Endothelial cell of umbilical vein (primary cell): ENCODE measurements at regions not wholly inside any gene's neighbourhood (a gene's known extent, or its start where the extent isn't known, plus 50 kb on each side); places are given as distances from the start of the nearest gene placed in this dataset.

ENCODE experiments used
- BruUV-seq: library from RNA; stranded (reverse); fragments of 400-500 nt; replicated peaks from 2 replicates; lab custom pipeline; 2021; lab: Mats Ljungman, UMichigan
- CTCF ChIA-PET: fragments of 300-600, 350-600 bp; sonication (Branson Sonifier 250); formaldehyde crosslinking; loops from one replicate; lab custom pipeline; 2021; ENCODE audit warnings: antibody characterized with exemption, inconsistent platforms; lab: Charles Lee
- POLR2A ChIA-PET: fragments of 300-600, 350-600 bp; sonication (Branson Sonifier 250); formaldehyde crosslinking; loops from one replicate; lab custom pipeline; 2021; ENCODE audit warnings: antibody characterized with exemption, inconsistent platforms; lab: Charles Lee
- DNase-seq: peaks from one replicate; pipeline ENCODE4 v3.0.0-alpha.2; 2011; ENCODE audit warnings: low read depth, low spot score
- FAIRE-seq: peaks from 2 replicates; lab custom pipeline; 2011; peaks lifted over from hg19 to GRCh38; lab: Jason Lieb, UNC
- H2AFZ ChIP-seq: 2 replicates; pipeline ENCODE4 v1.6.0; 2012; ENCODE audit warnings: low read depth, low read length, control low read depth, inconsistent platforms
- H3K27ac ChIP-seq: 2 replicates; pipeline ENCODE4 v1.5.1; 2011; ENCODE audit warnings: low read depth, mild to moderate bottlenecking, control low read depth, low read length, moderate library complexity; ENCODE audit not compliant: insufficient read depth
- H3K27me3 ChIP-seq, 2 experiments: 2 replicates each; pipeline versions ENCODE4 v1.6.0 to v1.6.1; 2011; ENCODE audit warnings: low read length in 2 of 2, mixed read lengths in 1 of 2; ENCODE audit not compliant: control insufficient read depth in 2 of 2, insufficient read depth in 2 of 2
- H3K36me3 ChIP-seq, 2 experiments: 2 replicates in 1 of 2; 3 replicates in 1 of 2; pipeline ENCODE4 v1.5.1; 2011; ENCODE audit warnings: low read length in 2 of 2, mild to moderate bottlenecking in 1 of 2, moderate library complexity in 1 of 2; ENCODE audit not compliant: control insufficient read depth in 2 of 2, insufficient read depth in 2 of 2; ENCODE audit errors: extremely low read depth in 1 of 2
- H3K4me1 ChIP-seq: 3 replicates; pipeline ENCODE4 v1.5.1; 2011; ENCODE audit warnings: mild to moderate bottlenecking, low read length; ENCODE audit not compliant: control insufficient read depth, insufficient read depth; ENCODE audit errors: extremely low read depth
- H3K4me2 ChIP-seq: 2 replicates; pipeline ENCODE4 v1.6.1; 2011; ENCODE audit warnings: low read length, control low read depth, mixed read lengths; ENCODE audit not compliant: insufficient read depth
- H3K4me3 ChIP-seq, 3 experiments: fragments of 200-600 bp in 1 of 3; sonication (generic), shearing (Covaris generic) in 1 of 3; replicated peaks in 1 of 3; 2 replicates each; pipeline ENCODE4 v1.5.1; 2011 to 2016; ENCODE audit warnings: control low read depth in 3 of 3, low read length in 3 of 3, mild to moderate bottlenecking in 2 of 3, inconsistent platforms in 1 of 3, low read depth in 1 of 3, moderate library complexity in 1 of 3; ENCODE audit not compliant: insufficient read depth in 1 of 3
- H3K79me2 ChIP-seq: 2 replicates; pipeline ENCODE4 v1.6.0; 2012; ENCODE audit warnings: low read length, inconsistent platforms; ENCODE audit not compliant: control insufficient read depth, insufficient read depth
- H3K9ac ChIP-seq: replicated peaks from 2 replicates; pipeline ENCODE3; 2011; ENCODE audit warnings: low read length, control low read depth; ENCODE audit not compliant: insufficient read depth; ENCODE audit errors: extremely low read depth
- H3K9me1 ChIP-seq: replicated peaks from 3 replicates; pipeline ENCODE4 v1.6.0; 2011; ENCODE audit warnings: mild to moderate bottlenecking, low read length; ENCODE audit not compliant: control insufficient read depth, insufficient read depth; ENCODE audit errors: extremely low read depth
- H3K9me3 ChIP-seq: replicated peaks from 2 replicates; pipeline ENCODE4 v1.5.1; 2012; ENCODE audit warnings: low read length, inconsistent platforms; ENCODE audit not compliant: control insufficient read depth, insufficient read depth
- H4K20me1 ChIP-seq: replicated peaks from 2 replicates; pipeline ENCODE3; 2011; ENCODE audit warnings: mild to moderate bottlenecking, low read length; ENCODE audit not compliant: control insufficient read depth, insufficient read depth; ENCODE audit errors: extremely low read depth
- EZH2 ChIP-seq: IDR thresholded peaks from 2 replicates; pipeline ENCODE4 v1.6.1; 2012; ENCODE audit warnings: borderline replicate concordance, low read depth, mild to moderate bottlenecking, moderate library complexity, low read length, inconsistent platforms; ENCODE audit not compliant: severe bottlenecking
- FOS ChIP-seq: IDR thresholded peaks from 2 replicates; pipeline ENCODE4 v1.6.1; 2011; ENCODE audit warnings: mild to moderate bottlenecking, low read length, moderate library complexity, borderline replicate concordance; ENCODE audit not compliant: insufficient read depth
- GATA2 ChIP-seq: IDR thresholded peaks from 2 replicates; pipeline ENCODE4 v1.7.0; 2011; ENCODE audit warnings: low read depth, mild to moderate bottlenecking, moderate library complexity, mixed read lengths, low read length; ENCODE audit not compliant: insufficient read length, insufficient read depth
- JUN ChIP-seq: IDR thresholded peaks from 2 replicates; pipeline ENCODE4 v1.6.1; 2011; ENCODE audit warnings: borderline replicate concordance, low read depth; ENCODE audit not compliant: insufficient read length, insufficient read depth
- MAX ChIP-seq: IDR thresholded peaks from 2 replicates; pipeline ENCODE4 v1.6.1; 2011; ENCODE audit not compliant: insufficient read depth, insufficient read length
- MYC ChIP-seq: IDR thresholded peaks from one replicate; pipeline ENCODE4 v1.6.1; 2011; ENCODE audit warnings: mild to moderate bottlenecking, low read depth, low read length
- POLR2A ChIP-seq: IDR thresholded peaks from 2 replicates; pipeline ENCODE4 v1.6.1; 2012; ENCODE audit warnings: low read depth, mild to moderate bottlenecking, control low read depth, low read length
- POLR2AphosphoS5 ChIP-seq: IDR thresholded peaks from 2 replicates; pipeline ENCODE4 v1.6.1; 2012; ENCODE audit warnings: low read depth, mild to moderate bottlenecking, control low read depth, low read length, moderate library complexity; ENCODE audit not compliant: insufficient read depth
- dilution Hi-C: fragments of 300-500 bp; cut with MboI; formaldehyde crosslinking; loops from one replicate; pipeline ENCODE4 v1.15.0; 2019; ENCODE audit warnings: low sequenced_read_pairs; ENCODE audit not compliant: extremely low pct_ligation_motif_present
- intact Hi-C: fragments of 100-400 bp; cut with micrococcal nuclease; formaldehyde crosslinking; loops from one replicate; pipeline ENCODE4 v1.10.0; 2022
- TF ChIP-seq, protein P1 (sequence below), 2 donors: IDR thresholded peaks; 1 replicate in 1 of 2; 2 replicates in 1 of 2; pipeline ENCODE4 v1.5.1; 2011; ENCODE audit warnings: low read length in 2 of 2, mild to moderate bottlenecking in 2 of 2, moderate library complexity in 2 of 2, control low read depth in 1 of 2, inconsistent platforms in 1 of 2, low read depth in 1 of 2; ENCODE audit not compliant: insufficient read depth in 1 of 2; ENCODE audit errors: extremely low read depth in 1 of 2

DNA sequence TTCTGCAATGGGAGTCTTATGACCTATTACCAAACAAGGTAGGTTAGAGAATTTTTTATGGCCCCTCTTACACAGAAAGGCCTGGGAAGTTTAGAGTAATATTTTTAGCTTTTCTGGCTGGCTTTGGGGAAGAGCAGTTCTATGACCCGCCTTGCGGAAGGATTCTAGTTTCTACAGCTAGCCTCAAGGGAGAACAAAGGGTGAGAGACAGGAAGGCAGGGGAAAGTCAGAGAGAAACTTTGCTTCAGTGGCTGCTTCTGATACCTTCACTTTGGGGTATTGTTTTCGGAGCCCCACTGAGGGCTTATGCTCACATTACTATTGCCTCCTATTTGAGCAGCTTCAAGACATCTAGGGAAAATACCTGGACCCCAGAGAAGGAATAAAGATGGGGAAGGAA, 80.7 kb upstream of the NUDT4 start:
- H3K4me1 ChIP-seq, result no peaks in the 10 kb centered on the region
- H3K4me3 ChIP-seq, result no peak overlapping the region
- no peak overlapping the region for H3K4me2 ChIP-seq
- H3K9me1 ChIP-seq, result no peaks in the 10 kb centered on the region
- no peak for DNase-seq
- H3K36me3 ChIP-seq, result no peaks in the 10 kb centered on the region
- H2AFZ ChIP-seq, result no peak overlapping the region
- no peaks in the 10 kb centered on the region for H3K79me2 ChIP-seq
- no peak overlapping the region for H3K9ac ChIP-seq
- no peaks in the 10 kb centered on the region for H3K27me3 ChIP-seq
- dilution Hi-C loops, result no loop called here
- TF ChIP-seq POLR2AphosphoS5 (no peak), JUN (no peak), POLR2A (no peak)
- no TSS peak for BruUV-seq
- H3K27ac ChIP-seq, result no peak overlapping the region
- no peaks in the 10 kb centered on the region for H3K9me3 ChIP-seq
- FAIRE-seq, result no peak
- POLR2A ChIA-PET, result no interaction called here
- intact Hi-C loops, result no loop called here
- no peaks in the 10 kb centered on the region for H4K20me1 ChIP-seq
- CTCF ChIA-PET, result interaction anchor here (0.8 to 1.1 kb wide), 3 partner anchors 9 to 309 kb away, joined by 3 read pairs; no protein-coding TSS in a partner anchor

GRCh38 chr12:93297536-93297935, 80.2 kb upstream of the NUDT4 start:
- no TSS peak for BruUV-seq
- H3K27ac ChIP-seq, result no peak overlapping the region
- no peak overlapping the region for H3K4me3 ChIP-seq
- H3K9me1 ChIP-seq, result no peaks in the 10 kb centered on the region
- DNase-seq (no peak), FAIRE-seq (no peak)
- H3K79me2 ChIP-seq, result no peaks in the 10 kb centered on the region
- no peaks in the 10 kb centered on the region for H3K36me3 ChIP-seq
- H2AFZ ChIP-seq, result no peak overlapping the region
- TF ChIP-seq EZH2 (no peak), JUN (no peak), MYC (no peak), FOS (no peak), GATA2 (no peak), MAX (no peak), POLR2A (no peak), POLR2AphosphoS5 (no peak)
- TF ChIP-seq, protein P1, sequence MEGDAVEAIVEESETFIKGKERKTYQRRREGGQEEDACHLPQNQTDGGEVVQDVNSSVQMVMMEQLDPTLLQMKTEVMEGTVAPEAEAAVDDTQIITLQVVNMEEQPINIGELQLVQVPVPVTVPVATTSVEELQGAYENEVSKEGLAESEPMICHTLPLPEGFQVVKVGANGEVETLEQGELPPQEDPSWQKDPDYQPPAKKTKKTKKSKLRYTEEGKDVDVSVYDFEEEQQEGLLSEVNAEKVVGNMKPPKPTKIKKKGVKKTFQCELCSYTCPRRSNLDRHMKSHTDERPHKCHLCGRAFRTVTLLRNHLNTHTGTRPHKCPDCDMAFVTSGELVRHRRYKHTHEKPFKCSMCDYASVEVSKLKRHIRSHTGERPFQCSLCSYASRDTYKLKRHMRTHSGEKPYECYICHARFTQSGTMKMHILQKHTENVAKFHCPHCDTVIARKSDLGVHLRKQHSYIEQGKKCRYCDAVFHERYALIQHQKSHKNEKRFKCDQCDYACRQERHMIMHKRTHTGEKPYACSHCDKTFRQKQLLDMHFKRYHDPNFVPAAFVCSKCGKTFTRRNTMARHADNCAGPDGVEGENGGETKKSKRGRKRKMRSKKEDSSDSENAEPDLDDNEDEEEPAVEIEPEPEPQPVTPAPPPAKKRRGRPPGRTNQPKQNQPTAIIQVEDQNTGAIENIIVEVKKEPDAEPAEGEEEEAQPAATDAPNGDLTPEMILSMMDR (IDR thresholded peaks at IDR 0.05; ENCODE audit: extremely low read depth in 1 of 2, insufficient read depth in 1 of 2, low read depth in 1 of 2, low read length in 2 of 2), result no peak
- CTCF ChIA-PET, result interaction anchor here (0.8 to 1.1 kb wide), 2 partner anchors 8 to 23 kb away, joined by 3 read pairs; no protein-coding TSS in a partner anchor
- POLR2A ChIA-PET, result no interaction called here
- no peaks in the 10 kb centered on the region for H3K27me3 ChIP-seq
- intact Hi-C loops (no loop called here), dilution Hi-C loops (no loop called here)
- peaks cover 2% of the 10 kb centered on the region for H3K4me1 ChIP-seq
- no peaks in the 10 kb centered on the region for H3K9me3 ChIP-seq
- H3K9ac ChIP-seq, result no peak overlapping the region
- no peak overlapping the region for H3K4me2 ChIP-seq
- no peaks in the 10 kb centered on the region for H4K20me1 ChIP-seq
